MV-4-11 (cell line): ENCODE measurements at regions not wholly inside any gene's neighbourhood (a gene's known extent, or its start where the extent isn't known, plus 50 kb on each side); places are given as distances from the start of the nearest gene placed in this dataset.
A peak's percentile ranks its signal among the peaks of the same experiment; 100 is the strongest.

Experiments used
- DNase-seq: peaks from one replicate; lab custom pipeline; 2025; lab: John Stamatoyannopoulos, UW

DNA sequence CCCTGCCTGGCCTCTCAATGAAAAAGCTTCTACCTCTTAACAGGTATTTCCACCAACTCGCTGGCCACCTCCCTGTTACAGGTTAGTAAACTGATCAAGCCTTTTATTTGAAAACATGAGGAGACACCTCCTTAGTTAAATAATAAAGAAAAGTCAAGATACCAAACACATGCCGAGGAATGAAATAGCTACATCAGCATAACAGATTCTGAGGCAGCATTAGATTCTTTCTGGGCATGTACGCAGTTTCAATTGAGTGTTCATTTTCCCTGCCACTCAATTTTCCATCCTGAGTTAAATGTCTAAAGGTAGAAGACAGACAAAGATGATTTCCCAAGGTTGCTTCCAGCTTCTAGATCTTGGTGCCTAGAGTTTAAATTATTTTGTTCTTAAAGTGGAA is 250.5 kb upstream of the LRTM1 start:
- DNase-seq = no peak

DNA sequence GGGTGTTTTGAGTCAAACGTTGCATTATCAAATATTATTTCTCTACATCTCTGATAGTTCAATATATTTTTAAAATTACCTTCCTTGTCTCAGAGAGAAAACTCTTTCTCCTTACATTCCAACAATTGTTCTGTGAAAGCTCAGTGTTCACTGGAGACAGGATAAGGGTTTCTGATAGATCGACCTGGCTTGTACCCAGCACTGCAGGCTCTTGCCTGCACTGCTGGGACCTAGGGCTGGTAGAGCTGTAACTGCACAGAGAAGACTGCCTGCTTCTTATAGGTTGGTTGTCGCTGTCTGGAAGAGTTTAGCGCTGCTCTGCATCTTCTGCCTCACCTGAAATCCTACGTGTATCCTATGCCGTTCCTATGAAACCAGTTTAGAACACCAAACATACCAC is 249.9 kb upstream of the LRTM1 start:
- DNase-seq = no peak

DNA sequence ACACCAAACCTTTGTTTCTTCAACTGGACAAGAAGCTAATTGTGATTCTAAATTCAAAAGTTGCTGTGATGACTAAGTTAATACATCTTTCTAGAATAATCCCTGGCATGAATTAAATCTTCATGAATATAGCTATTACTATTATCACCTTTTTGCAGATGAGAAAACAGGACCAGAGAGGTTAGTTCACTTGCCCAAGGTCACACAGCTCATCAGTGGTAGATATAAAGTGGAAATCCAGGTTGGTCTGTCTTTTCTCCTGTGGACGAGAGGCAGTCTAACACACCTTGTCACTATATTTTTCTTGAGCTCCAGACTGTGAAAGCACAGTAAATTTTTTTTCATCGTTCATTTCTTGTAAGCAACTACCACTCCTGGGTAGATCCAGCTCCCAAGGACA is 247.6 kb upstream of the LRTM1 start:
- no peak for DNase-seq

DNA sequence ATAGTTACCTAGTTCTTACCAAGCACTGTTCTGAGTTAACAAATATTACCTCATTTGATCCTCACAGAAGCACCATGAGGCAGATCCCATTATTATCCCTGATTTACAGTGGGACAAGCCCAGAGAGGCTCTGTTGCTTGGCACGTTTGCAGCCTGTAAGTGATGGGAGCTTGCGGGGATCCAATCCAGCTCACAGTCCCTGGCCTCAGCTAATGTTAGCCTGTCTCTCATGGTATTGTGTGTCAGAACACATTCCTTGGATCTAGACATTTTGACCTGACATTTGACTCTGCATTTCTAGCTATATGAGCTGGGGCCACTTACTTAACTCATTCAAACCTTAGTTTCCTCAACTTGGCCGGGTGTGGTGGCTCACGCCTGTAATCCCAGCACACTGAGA is 246.9 kb upstream of the LRTM1 start:
- no peak for DNase-seq

DNA sequence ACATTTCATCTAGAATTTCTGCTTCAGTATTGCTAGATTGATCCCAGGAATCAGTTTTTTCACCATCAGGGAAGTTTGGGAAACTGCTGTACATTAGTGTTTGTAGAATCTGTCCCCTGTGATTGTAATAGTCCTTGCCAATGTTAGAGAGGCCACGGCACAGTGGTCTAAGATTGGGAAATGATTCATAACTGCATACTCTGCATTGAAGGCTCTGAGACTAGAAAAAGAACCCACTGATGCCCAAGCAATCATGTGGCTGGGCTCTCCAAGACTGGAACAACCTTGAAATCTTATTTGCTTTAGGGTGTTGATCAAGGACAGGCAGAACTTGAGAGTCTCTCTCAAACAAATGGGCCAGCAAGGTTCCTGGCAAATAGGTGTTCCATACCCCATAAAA is 245.6 kb upstream of the LRTM1 start:
- no peak for DNase-seq

DNA sequence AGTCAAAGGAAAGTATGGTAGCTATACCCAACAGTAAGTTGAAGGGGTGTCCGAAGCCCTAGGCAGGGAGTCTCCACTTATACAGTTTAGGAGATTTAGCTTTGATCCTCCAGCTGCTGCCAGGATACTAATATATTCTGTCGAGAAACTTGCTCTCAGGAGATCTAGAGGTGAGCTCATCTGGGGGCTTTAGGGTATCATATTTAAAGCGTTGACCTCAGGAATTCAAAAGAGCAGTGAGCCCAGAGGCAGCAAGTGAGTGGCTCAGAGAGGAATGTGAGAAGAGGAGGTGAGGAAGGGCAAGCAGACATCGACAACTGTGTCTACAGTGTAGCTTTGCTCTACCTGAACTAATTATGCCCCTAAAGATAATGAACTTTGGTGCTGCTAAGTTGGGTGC is 245.1 kb upstream of the LRTM1 start:
- no peak for DNase-seq

DNA sequence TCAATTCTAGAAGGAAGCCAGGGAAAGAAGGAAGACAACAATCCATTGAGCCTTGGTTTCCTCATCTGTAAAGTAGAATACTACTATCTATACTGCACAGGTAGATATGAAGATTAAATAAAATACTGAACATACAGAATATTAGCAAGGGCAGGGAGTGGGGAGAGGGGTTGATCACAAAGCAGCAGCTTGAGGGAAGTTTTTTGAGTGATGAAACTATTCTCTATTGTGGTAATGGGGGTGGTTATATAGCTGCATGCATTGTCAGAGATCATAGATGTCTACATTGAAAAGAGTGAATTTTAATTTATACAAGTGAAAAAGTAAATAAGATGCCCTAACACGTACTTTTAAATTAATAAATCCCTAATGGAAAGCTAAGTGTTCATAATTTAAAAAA is 242.6 kb upstream of the LRTM1 start:
- DNase-seq = no peak

DNA sequence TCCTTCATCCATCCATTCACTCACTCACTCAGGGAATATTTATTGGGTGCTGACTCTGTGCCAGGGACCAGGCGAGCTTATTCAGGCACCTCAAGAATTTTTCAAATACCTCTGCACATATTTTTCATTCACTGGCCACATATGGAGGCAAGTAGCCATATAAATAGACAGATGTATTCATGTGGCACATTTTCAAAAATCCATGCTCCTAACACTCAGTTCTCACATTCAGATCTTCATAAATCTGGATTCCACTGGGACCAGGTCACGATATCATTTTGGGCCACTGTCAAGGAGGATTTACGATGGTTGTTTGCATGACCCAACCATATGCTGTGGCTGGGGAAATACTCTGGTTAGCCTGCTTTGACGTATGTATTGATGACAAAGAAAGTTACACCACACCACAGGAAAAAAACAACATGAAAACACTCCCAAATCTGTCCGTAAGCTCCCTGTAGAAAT is 241.8 kb upstream of the LRTM1 start:
- no peak for DNase-seq

DNA sequence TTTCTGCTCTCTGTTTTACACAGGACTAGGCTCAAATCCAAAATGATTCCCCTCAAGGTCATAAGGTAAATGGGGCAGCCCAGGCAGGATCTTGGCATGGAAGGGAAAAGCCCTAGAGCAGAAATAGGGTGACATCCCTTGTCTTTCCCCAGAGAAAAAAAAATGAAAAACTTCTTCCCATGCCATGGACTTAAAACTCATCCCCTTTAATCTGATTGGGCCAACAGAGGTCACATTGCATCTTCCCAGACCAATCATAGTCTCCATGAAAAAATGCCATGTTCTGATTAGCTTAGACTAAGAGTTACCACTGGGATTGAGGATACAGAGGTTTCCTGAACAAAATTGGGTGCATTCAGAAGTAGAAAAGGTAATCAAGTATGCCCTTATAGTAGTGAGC is 241.3 kb upstream of the LRTM1 start:
- DNase-seq = no peak

DNA sequence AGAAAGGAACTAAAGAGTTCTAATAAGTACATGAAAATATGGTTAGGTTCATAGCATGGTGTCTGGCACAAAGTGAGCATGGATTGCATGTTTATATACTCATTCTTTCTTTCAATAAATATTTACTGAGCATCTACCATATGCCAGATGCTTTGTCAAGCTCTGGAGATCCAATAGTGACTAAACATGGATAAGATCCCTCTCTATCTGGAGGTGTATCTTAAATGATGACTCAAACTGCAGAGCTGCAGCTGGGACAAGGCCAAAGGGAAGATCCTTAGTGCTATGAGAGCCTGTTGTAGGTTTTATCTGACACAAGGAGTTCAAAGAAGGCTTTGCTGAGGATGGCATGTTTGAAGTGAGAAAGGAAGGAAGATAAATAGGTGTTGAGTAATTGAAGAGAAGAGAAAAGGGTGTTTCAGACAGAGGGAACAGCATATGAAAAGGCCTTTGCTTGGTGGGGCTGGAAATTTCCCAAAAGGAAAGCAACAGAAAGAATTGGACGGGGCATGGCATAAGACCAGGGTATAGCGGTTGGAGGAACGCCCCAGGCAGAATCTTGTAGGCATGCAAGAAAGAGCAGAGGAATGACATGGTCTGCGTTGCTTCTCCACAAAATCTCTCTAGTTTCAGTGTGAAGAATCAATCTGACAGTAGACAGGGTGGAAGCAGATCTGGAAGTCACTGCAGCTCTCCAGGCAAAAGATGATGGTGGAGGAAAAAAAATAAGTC is 239.9 kb upstream of the LRTM1 start:
- DNase-seq = no peak

DNA sequence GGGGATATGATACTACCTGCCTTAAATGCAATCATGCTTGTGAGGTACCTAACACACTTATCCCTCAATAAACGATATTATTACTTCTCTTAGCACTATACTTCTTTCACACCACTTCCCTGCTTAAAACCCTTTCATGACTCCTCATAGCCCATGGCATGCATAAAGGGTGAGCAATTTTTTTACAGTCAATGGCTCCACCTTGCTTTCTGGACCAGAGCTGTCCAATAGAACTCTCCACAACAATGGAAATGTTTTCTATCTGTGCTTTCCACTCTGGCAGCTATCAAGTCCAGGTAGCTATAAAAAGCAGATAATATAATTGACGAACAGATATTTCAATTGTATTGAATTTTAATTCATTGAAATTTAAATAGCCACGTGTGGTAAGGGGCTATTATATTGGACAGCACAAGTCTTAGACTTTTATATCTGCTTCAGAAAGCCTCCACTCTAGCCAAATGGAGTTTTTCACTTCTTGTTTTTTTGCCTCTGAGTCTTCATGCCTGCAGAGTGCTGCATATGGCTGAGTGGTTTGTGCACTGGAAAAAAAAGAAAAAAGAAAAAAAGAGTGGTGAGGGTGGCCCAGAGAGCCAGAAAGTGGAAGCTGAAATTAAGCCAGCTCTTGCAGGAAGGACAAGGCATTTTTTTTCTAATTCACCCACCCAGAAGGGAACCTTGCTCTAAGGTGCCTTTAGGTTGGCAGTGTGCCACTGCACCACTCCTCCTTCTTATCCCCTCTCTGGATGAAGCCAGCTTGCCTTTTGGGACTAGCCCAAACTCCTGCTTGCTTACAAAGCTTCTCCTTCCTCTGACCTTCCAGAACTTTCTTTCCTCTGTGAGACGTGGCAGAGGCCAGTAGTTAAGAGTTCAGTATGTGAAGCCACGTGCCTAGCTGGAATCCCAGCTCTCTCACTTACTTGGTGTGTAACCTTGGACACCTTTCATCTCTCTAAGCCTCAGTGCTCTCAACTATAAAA is 239.0 kb upstream of the LRTM1 start:
- DNase-seq = peak; percentile 85

DNA sequence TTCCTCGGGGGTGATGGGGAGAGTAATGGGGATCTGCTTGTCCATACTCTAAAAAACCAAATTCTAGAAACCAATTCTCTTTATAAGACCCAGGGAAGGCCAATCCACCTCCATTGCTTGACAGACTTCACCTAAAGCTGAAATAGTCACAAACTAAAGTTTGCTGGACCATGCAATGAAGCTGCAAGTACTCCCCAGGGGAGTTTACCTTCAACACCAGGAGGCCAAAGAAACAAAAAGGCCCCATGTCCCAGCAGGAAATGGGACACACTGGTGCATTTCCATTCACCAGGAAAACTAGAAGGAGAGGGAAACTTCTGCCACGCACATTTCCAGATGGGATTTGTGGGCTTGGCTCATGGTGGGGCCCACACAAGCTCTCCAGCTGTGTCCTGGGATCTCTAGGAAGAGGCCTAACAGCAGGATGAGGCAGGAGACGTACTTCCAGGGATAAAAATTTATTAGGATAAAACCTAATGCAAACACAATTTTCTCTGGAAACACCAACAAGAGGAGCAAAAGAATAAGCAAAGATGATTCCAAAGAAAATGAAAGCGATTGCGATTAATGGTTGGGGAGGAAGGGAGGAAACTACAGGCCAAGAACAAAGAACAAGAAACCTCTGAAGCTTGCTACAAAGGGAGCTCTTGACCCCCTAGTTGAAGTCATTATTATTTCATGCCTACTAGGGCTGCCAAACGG is 238.0 kb upstream of the LRTM1 start:
- DNase-seq = no peak

DNA sequence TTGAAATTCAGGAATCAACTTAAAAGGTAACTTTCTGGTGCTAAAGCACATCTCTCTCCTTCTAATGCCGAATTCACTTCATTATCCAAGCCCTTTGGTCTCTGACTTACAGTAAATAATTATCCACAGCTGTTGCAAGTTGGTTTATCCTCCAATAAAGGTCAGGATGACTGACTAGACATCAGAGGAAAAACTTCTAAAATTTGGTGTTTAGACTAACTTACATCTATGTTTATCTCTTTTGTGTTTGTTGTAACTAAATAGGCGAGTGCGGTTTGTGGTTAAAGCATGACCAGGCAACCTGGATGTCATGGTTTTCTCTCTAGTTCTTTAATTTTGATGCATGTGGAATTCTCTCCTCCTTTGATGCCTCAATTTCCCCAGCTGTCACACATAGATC is 237.4 kb upstream of the LRTM1 start:
- no peak for DNase-seq

DNA sequence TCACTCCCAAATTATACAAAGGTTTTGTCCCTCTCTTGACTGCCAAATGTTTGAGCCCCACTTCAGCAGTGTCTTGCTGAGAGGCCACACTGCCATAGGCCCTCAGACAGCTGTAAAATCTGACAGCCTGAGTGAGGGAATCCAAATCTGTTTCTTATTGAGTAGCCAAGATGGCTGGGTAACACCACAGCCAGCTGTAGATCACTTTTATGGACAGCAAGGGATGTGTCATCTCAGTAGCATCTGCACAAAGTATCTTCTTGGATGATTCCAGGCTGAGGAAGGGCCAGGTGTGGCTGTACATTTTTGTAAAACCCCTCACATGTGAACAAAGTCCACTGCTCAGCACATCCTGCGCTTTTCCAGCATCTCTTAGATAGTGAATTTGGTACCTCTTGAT is 237.0 kb upstream of the LRTM1 start:
- no peak for DNase-seq

DNA sequence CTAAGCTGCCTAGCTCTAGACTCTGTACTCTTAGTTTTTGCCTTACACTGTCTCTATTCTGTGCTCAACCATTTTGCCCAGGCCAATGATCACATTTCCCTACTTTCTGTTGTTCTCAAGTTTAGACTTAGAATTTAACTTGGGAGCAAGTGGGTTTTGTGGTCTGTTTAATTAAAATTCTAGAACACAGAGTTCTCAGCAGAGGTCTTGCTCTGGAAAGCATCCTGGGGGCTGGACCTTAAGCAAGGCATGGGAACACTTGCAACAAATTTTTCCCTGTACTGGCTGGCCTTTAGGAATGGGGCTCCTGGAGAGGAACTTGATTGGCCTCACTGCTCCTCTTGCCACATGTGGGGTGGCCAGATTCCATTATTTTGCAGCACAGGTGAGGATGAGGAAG is 236.3 kb upstream of the LRTM1 start:
- no peak for DNase-seq

DNA sequence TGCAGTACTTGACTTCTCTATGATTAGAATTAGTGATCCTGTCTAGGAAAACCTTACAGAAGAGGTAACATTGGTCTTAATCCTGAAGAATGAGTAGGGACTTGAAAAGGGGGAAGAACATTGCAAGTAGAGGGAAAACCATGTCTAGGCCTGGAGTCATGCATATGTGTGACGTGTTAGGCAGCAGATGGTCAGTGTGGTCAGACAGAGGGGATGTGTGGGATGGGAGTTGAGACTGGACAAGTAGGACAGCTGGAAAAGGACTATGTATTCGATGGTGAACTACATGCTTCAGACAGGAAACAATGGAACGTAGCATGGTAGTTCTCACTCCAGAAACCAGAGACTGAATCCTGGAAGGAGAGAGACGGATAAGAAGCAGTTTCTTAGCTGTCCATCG is 235.6 kb upstream of the LRTM1 start:
- no peak for DNase-seq

DNA sequence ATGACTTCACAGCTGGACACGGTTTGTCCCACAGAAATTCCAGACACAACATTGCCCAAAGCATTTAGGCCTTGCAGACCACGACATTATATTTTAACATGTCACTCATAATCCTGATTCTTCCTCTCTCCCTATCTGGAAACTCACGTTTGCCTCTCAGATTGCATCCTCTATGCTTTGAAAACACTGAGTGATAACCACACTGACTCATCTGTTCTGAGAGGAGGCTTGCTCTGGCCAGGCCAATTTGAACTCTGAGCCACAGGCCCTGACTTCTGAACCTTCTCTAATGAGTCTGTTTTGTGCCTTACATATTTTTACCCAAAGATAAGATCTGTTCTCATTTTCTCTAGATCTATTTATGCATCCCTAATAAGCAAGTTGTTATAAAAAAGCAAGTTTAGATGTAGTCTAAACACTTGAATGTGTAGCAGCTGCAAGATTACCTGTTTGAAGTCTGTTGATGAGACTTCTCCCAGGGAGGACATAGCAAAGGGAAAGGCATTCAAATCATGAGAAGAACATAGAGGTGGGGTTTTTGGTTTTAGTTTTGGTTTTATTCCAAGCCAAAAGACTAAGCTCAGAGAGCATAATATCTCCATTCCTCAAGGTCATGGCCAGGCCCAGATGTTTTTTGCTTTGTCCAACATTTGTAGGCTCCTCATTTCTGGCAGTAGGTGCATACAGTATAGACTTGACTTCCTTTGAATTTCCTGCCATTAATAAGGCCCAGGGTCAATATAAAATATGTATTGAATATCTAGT is 234.4 kb upstream of the LRTM1 start:
- DNase-seq = peak; percentile 38

DNA sequence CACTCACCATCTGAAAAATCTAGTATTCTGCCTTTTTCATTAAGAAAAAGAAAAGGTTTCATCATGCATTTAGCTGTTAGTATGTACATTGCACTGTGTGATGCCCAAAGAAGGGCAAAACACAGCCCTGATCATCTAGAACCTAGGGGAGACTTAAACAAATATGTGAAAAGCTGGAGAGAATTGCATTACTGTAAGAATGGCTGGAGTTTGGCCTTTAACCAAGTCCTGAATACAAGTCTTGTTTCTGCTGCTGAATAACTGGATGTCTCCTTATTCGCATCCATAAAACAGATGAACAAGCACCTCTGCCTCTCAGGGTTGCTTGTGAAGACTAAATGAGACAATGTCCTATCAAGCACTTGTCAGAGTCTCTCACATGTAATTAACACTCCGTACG is 233.4 kb upstream of the LRTM1 start:
- no peak for DNase-seq

DNA sequence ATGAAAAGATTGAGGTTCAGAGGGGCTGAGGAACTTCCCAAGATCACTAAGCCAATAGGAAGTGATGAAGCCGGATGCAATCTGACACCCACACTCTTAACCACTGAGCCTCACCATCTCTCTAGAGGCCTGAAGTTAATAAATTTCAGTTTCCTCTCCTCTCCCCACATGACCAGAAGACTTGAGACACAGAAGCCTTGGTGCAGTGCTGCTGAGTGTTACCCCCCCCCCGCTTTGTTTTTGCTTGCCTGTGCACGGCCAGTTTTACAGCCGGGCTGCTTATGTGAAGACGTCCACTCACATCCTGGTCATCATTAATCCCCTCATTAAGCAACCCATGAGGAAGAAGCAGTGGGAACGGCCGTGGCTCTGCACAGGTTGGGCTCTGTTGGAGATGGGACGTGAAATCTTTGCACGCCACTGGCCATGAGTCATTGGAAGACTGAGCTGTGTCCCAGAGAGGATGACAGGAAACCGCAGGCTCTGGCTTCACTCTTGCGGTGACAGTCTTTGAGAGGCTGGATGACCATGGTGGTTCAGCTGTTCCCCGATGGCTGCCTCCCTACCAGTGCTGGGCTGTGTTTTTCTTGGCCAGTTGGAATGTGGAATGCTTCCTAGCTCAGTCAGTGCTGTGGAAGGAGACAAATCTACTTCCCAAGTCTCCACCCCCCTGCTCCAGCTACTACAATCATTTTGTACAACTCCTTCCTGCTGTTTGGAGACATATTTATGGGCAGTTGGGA is 232.6 kb upstream of the LRTM1 start:
- peak; percentile 95 for DNase-seq

DNA sequence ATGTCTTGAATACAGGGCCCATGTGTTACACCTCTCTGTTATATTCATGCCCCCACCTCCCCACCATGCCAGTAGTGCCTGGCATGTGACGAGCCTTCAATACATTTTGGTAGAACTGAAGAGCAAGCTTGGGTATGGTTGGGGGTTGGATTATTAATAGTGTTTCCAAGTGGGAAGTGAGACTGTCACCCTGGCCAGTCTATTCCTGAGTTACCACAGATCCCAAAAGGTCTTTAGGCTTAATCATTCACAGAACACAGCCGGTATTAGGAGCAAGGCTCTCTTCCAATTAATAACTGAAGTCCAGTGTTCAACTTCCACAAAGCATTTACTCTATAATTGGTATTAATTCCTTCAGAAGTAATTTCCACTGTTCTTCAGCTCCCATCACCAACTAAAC is 231.9 kb upstream of the LRTM1 start:
- DNase-seq = no peak

DNA sequence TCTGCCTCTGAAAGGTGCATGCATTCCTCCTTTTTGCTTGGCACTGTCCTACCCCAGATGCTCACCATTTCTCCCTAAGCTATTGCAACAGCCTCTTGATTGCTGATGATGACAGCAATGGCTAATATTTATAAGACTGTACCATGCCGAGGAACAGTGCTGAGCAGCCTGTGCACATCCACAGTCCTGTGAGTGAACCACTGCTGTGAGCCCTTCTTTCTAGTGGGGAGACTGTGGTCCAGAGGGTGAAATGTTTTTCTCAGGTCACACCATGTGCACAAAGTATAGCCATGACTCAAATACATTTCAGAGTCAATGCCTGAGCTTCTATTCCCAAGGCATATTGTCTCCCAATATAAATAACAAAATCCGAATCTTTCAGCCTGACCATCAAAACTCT is 231.2 kb upstream of the LRTM1 start:
- no peak for DNase-seq
